OCI-LY3 (cell line): ENCODE measurements at regions not wholly inside any gene's neighbourhood (a gene's known extent, or its start where the extent isn't known, plus 50 kb on each side); places are given as distances from the start of the nearest gene placed in this dataset.

Experiments
- H2AFZ ChIP-seq: fragments of 200-600, 300-600 bp; shearing (Covaris generic); 2 replicates; pipeline ENCODE4 v1.6.0; 2014; ENCODE audit warnings: antibody characterized with exemption, low read depth, low read length
- H3K27ac ChIP-seq: fragments of 200-600, 300-600 bp; sonication (generic); 2 replicates; pipeline ENCODE4 v1.5.1; 2014; ENCODE audit warnings: mild to moderate bottlenecking, low read length, moderate library complexity, mixed read lengths
- H3K27me3 ChIP-seq: fragments of 200-600, 300-600 bp; sonication (generic); 2 replicates; pipeline ENCODE4 v1.6.1; 2014; ENCODE audit warnings: low read depth, low read length, mixed read lengths
- H3K36me3 ChIP-seq: fragments of 200-600, 300-600 bp; sonication (generic); replicated peaks from 2 replicates; pipeline ENCODE3; 2014; ENCODE audit warnings: low read depth, low read length, mixed read lengths
- H3K4me1 ChIP-seq: fragments of 300-600, 200-600 bp; sonication (generic); 2 replicates; pipeline ENCODE4 v1.6.1; 2014; ENCODE audit warnings: low read length, mixed read lengths
- H3K4me2 ChIP-seq: fragments of 200-600, 300-600 bp; sonication (generic); 2 replicates; pipeline ENCODE4 v1.6.1; 2014; ENCODE audit warnings: low read length, mixed read lengths
- H3K4me3 ChIP-seq: fragments of 300-600, 200-600 bp; sonication (generic); 2 replicates; pipeline ENCODE4 v1.5.1; 2014; ENCODE audit warnings: antibody characterized with exemption, mild to moderate bottlenecking, low read length, moderate library complexity
- H3K79me2 ChIP-seq: fragments of 300-600, 200-600 bp; shearing (Covaris generic); 2 replicates; pipeline ENCODE4 v1.6.1; 2014; ENCODE audit warnings: mild to moderate bottlenecking, low read length, mixed read lengths
- H3K9ac ChIP-seq: fragments of 300-600, 200-600 bp; shearing (Covaris generic); 2 replicates; pipeline ENCODE4 v1.6.0; 2014; ENCODE audit warnings: mild to moderate bottlenecking, low read length, moderate library complexity
- H3K9me3 ChIP-seq: fragments of 200-600, 300-600 bp; shearing (Covaris generic); 2 replicates; pipeline ENCODE4 v1.6.1; 2014; ENCODE audit warnings: low read length, mixed read lengths; ENCODE audit not compliant: insufficient read depth
- H4K20me1 ChIP-seq: fragments of 200-600, 300-600 bp; sonication (generic); 2 replicates; pipeline ENCODE4 v1.6.1; 2016; ENCODE audit warnings: low read length, mixed read lengths; ENCODE audit not compliant: insufficient read depth
- EZH2phosphoT487 ChIP-seq: fragments of 200-600 bp; shearing (Covaris generic); IDR thresholded peaks from 2 replicates; pipeline ENCODE4 v1.6.1; 2018; ENCODE audit warnings: antibody characterized with exemption, mixed run types, low read depth
- TF ChIP-seq, protein P1 (sequence below): fragments of 200-600, 300-600 bp; sonication (generic); IDR thresholded peaks from 2 replicates; pipeline ENCODE4 v1.5.1; 2014; ENCODE audit warnings: antibody characterized with exemption, low read length, low read depth

DNA sequence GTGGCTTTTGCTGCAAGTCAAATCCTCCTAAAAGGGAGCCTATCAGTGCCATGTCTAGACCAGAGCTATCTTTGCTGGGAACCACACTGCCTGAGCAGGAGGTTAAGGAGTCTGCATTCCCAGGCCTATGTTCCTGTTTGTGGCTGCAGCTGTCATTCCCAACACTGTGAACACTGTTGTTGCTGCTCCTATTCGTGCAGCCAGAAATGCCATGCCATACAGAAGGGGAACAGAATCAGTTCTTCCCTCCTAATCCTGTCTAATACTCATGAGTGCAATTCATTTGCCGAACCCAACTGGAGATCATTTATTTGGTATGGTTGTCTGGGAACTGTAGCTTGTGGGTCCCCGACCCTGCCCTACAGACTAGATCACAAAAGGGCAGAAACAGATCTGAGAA lies 406.5 kb upstream of the GJE1 start:
- Histone ChIP-seq H3K4me3 (no peak overlapping the region), H3K9me3 (no peaks in the 10 kb centered on the region), H3K27ac (no peak overlapping the region), H3K9ac (no peak overlapping the region), H3K36me3 (no peaks in the 10 kb centered on the region), H3K4me2 (no peak overlapping the region), H4K20me1 (no peaks in the 10 kb centered on the region), H3K27me3 (no peaks in the 10 kb centered on the region), H3K4me1 (no peaks in the 10 kb centered on the region), H3K79me2 (no peaks in the 10 kb centered on the region), H2AFZ (no peak overlapping the region)
- TF ChIP-seq EZH2phosphoT487: no peak
- TF ChIP-seq, protein P1, sequence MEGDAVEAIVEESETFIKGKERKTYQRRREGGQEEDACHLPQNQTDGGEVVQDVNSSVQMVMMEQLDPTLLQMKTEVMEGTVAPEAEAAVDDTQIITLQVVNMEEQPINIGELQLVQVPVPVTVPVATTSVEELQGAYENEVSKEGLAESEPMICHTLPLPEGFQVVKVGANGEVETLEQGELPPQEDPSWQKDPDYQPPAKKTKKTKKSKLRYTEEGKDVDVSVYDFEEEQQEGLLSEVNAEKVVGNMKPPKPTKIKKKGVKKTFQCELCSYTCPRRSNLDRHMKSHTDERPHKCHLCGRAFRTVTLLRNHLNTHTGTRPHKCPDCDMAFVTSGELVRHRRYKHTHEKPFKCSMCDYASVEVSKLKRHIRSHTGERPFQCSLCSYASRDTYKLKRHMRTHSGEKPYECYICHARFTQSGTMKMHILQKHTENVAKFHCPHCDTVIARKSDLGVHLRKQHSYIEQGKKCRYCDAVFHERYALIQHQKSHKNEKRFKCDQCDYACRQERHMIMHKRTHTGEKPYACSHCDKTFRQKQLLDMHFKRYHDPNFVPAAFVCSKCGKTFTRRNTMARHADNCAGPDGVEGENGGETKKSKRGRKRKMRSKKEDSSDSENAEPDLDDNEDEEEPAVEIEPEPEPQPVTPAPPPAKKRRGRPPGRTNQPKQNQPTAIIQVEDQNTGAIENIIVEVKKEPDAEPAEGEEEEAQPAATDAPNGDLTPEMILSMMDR: no peak

DNA sequence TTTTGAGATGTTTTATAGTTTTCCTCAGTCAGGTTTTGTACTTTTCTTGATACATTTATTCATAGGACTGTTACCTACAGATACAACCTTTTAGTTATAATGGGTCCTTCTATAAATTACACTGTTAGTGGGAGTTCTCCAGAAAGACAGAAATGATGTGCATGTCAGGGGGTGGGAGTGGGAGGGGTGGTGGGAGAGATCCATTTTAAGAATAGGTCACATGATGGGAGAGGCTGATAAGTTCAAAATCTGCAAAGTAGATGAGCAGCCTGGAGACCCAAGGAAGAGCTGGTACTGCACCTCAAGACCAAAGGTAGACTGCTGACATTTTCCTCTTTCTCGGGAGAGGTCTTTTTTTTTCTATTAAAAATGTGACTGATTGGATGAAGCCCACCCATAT lies 408.0 kb upstream of the GJE1 start:
- TF ChIP-seq, protein P1: no peak
- no peak for TF ChIP-seq EZH2phosphoT487
- H3K9me3 ChIP-seq: no peaks in the 10 kb centered on the region
- H3K36me3 ChIP-seq: no peaks in the 10 kb centered on the region
- H4K20me1 ChIP-seq: no peaks in the 10 kb centered on the region
- no peaks in the 10 kb centered on the region for H3K4me1 ChIP-seq
- no peak overlapping the region for H2AFZ ChIP-seq
- no peak overlapping the region for H3K4me2 ChIP-seq
- H3K27me3 ChIP-seq: no peaks in the 10 kb centered on the region
- H3K4me3 ChIP-seq: no peak overlapping the region
- H3K27ac ChIP-seq: no peak overlapping the region
- no peak overlapping the region for H3K9ac ChIP-seq
- H3K79me2 ChIP-seq: no peaks in the 10 kb centered on the region

DNA sequence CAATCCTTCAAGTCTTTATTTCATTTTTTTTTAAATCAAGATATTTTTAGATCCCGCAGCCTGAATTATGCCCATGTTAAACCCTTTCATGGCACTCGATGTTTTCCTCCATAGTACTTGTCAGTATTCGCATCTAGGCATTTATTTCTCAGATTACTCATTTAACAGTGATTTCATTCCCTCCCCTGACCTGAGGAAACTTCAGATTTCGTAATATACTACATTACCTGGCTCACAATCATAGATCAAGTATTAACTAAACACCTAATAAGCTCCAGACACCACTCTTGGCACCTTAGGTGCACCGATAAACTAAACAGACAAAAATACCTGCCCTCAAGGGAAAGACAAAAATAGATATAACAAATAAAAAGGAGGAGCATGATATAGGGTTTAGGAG lies 413.2 kb upstream of the GJE1 start:
- H3K79me2 ChIP-seq: no peaks in the 10 kb centered on the region
- no peaks in the 10 kb centered on the region for H4K20me1 ChIP-seq
- no peaks in the 10 kb centered on the region for H3K27me3 ChIP-seq
- H3K27ac ChIP-seq: no peak overlapping the region
- H3K4me1 ChIP-seq: no peaks in the 10 kb centered on the region
- no peaks in the 10 kb centered on the region for H3K36me3 ChIP-seq
- no peaks in the 10 kb centered on the region for H3K9me3 ChIP-seq
- H2AFZ ChIP-seq: no peak overlapping the region
- H3K9ac ChIP-seq: no peak overlapping the region
- TF ChIP-seq EZH2phosphoT487: no peak
- TF ChIP-seq, protein P1: no peak
- H3K4me3 ChIP-seq: no peak overlapping the region
- no peak overlapping the region for H3K4me2 ChIP-seq

DNA sequence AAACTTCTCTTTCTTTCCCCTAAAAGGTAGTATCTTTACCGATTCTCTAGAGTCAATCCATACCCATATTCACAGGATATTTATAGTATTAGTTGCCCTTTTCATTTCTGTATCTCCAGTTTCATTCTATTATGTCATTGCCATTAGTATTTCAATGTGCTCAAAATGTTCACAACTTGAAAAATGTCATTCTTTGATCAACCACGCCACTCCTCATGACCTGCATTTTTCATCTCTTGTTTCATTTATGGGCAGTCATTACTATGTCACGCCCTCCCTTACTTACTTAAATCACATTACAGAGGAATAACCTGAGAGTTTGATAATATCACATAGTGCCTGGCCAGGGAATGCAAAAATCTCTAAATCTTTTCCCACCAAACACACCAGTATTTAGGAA lies 427.3 kb upstream of the GJE1 start:
- H2AFZ ChIP-seq: 0 out of 2 replicates have a peak overlapping the region, but pooled peaks have one; percentile 60
- no peaks in the 10 kb centered on the region for H3K27me3 ChIP-seq
- no peak overlapping the region for H3K4me2 ChIP-seq
- no peaks in the 10 kb centered on the region for H3K4me1 ChIP-seq
- H3K4me3 ChIP-seq: no peak overlapping the region
- H3K9ac ChIP-seq: no peak overlapping the region
- no peaks in the 10 kb centered on the region for H3K9me3 ChIP-seq
- TF ChIP-seq EZH2phosphoT487: no peak
- TF ChIP-seq, protein P1: no peak
- no peaks in the 10 kb centered on the region for H4K20me1 ChIP-seq
- H3K27ac ChIP-seq: no peak overlapping the region
- H3K36me3 ChIP-seq: no peaks in the 10 kb centered on the region
- no peaks in the 10 kb centered on the region for H3K79me2 ChIP-seq
